OCI-LY1 (cell line): ENCODE measurements at regions not wholly inside any gene's neighbourhood (a gene's known extent, or its start where the extent isn't known, plus 50 kb on each side); places are given as distances from the start of the nearest gene placed in this dataset.

Experiments
- CTCF ChIP-seq: fragments of 200-600 bp; sonication (generic), shearing (Covaris generic); IDR thresholded peaks from 2 replicates; pipeline ENCODE4 v1.5.1; 2017; ENCODE audit warnings: mild to moderate bottlenecking, antibody characterized with exemption, low read length, moderate library complexity, mixed read lengths
- EZH2 ChIP-seq: fragments of 200-600 bp; sonication (generic), shearing (Covaris generic); IDR thresholded peaks from 2 replicates; pipeline ENCODE4 v1.8.0; 2017; ENCODE audit warnings: borderline replicate concordance, mixed run types, mild to moderate bottlenecking, antibody characterized with exemption, low read length, moderate library complexity, mixed read lengths

GRCh38 chr1:157230500-157230899 is 92.3 kb upstream of the ETV3 start:
- no peak for TF ChIP-seq CTCF
- no peak for TF ChIP-seq EZH2
